HEK293 (cell line): ENCODE measurements at regions not wholly inside any gene's neighbourhood (a gene's known extent, or its start where the extent isn't known, plus 50 kb on each side); places are given as distances from the start of the nearest gene placed in this dataset.

Experiments
- OVOL3 ChIP-seq: fragments of 450-650 bp; formaldehyde crosslinking; IDR thresholded peaks from 2 replicates; pipeline ENCODE4 v1.5.1; 2016; ENCODE audit warnings: missing biosample characterization, missing genetic modification characterization
- ZFP37 ChIP-seq: fragments of 450-650 bp; formaldehyde crosslinking; IDR thresholded peaks from 2 replicates; pipeline ENCODE4 v1.5.1; 2016; ENCODE audit warnings: missing biosample characterization, missing genetic modification characterization
- ZNF121 ChIP-seq: fragments of 450-650 bp; formaldehyde crosslinking; IDR thresholded peaks from 2 replicates; pipeline ENCODE4 v1.5.1; 2016; ENCODE audit warnings: missing biosample characterization, missing genetic modification characterization
- ZNF155 ChIP-seq: fragments of 450-650 bp; formaldehyde crosslinking; IDR thresholded peaks from 2 replicates; pipeline ENCODE4 v1.5.1; 2016; ENCODE audit warnings: missing biosample characterization, missing genetic modification characterization
- ZNF24 ChIP-seq: fragments of 450-650 bp; formaldehyde crosslinking; IDR thresholded peaks from 2 replicates; pipeline ENCODE4 v1.5.1; 2016; ENCODE audit warnings: missing biosample characterization, missing genetic modification characterization
- ZNF274 ChIP-seq, 2 experiments: fragments of 200-500 bp in 1 of 2; fragments of 450-650 bp in 1 of 2; sonication (Bioruptor generic) in 1 of 2; formaldehyde crosslinking in 1 of 2; IDR thresholded peaks; 2 replicates each; pipeline versions ENCODE4 v1.5.1 to v1.6.1; 2014 to 2016; ENCODE audit warnings: borderline replicate concordance in 1 of 2, inconsistent platforms in 1 of 2, low read length in 1 of 2, missing biosample characterization in 1 of 2, missing genetic modification characterization in 1 of 2
- ZNF555 ChIP-seq: fragments of 450-650 bp; formaldehyde crosslinking; conservative IDR thresholded peaks from 2 replicates; pipeline ENCODE4 v1.5.1; 2017; ENCODE audit warnings: missing biosample characterization, mild to moderate bottlenecking, missing genetic modification characterization, inconsistent platforms
- ZNF571 ChIP-seq: fragments of 450-650 bp; formaldehyde crosslinking; IDR thresholded peaks from 2 replicates; pipeline ENCODE4 v1.5.0; 2017; ENCODE audit warnings: missing biosample characterization, missing genetic modification characterization
- ZNF623 ChIP-seq: fragments of 450-650 bp; formaldehyde crosslinking; IDR thresholded peaks from 2 replicates; pipeline ENCODE4 v1.5.1; 2016; ENCODE audit warnings: missing biosample characterization, missing genetic modification characterization
- ZNF660 ChIP-seq: fragments of 450-650 bp; IDR thresholded peaks from 2 replicates; pipeline ENCODE4 v1.5.1; 2018; ENCODE audit warnings: missing biosample characterization, mild to moderate bottlenecking, missing genetic modification characterization
- ZNF768 ChIP-seq: fragments of 450-650 bp; formaldehyde crosslinking; IDR thresholded peaks from 2 replicates; pipeline ENCODE4 v1.5.1; 2018; ENCODE audit warnings: missing biosample characterization, mild to moderate bottlenecking, missing genetic modification characterization
- TF ChIP-seq, protein P1 (sequence below): fragments of 450-650 bp; formaldehyde crosslinking; IDR thresholded peaks from 2 replicates; pipeline ENCODE4 v1.5.1; 2016; ENCODE audit warnings: missing biosample characterization, missing genetic modification characterization
- TF ChIP-seq, protein P2 (sequence below): fragments of 450-650 bp; formaldehyde crosslinking; IDR thresholded peaks from 2 replicates; pipeline ENCODE4 v1.5.1; 2016; ENCODE audit warnings: missing biosample characterization, missing genetic modification characterization

DNA sequence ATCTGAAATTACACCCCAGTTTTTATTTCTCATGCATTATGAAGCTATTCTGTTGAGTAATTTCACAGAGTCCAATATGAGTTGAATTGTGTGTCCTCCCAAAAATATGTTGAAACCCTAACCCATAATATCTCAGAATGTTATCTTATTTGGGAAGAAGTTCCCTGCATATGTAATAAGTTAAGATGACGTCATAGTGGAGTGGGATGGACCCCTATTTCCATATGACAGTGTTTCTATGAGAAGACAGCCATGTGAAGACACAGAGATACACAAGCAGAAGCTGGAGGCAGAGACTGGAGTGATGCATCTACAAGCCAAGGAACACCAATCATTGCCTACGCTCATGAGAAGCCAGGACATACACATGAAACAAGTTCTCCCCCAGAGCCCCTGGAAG is 81.3 kb downstream of the RFPL4B start:
- TF ChIP-seq, protein P1, sequence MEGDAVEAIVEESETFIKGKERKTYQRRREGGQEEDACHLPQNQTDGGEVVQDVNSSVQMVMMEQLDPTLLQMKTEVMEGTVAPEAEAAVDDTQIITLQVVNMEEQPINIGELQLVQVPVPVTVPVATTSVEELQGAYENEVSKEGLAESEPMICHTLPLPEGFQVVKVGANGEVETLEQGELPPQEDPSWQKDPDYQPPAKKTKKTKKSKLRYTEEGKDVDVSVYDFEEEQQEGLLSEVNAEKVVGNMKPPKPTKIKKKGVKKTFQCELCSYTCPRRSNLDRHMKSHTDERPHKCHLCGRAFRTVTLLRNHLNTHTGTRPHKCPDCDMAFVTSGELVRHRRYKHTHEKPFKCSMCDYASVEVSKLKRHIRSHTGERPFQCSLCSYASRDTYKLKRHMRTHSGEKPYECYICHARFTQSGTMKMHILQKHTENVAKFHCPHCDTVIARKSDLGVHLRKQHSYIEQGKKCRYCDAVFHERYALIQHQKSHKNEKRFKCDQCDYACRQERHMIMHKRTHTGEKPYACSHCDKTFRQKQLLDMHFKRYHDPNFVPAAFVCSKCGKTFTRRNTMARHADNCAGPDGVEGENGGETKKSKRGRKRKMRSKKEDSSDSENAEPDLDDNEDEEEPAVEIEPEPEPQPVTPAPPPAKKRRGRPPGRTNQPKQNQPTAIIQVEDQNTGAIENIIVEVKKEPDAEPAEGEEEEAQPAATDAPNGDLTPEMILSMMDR (tag by site-specific recombination) = no peak
- no peak for TF ChIP-seq ZNF555 (tag by site-specific recombination)
- TF ChIP-seq ZFP37 = no peak
- TF ChIP-seq, protein P2, sequence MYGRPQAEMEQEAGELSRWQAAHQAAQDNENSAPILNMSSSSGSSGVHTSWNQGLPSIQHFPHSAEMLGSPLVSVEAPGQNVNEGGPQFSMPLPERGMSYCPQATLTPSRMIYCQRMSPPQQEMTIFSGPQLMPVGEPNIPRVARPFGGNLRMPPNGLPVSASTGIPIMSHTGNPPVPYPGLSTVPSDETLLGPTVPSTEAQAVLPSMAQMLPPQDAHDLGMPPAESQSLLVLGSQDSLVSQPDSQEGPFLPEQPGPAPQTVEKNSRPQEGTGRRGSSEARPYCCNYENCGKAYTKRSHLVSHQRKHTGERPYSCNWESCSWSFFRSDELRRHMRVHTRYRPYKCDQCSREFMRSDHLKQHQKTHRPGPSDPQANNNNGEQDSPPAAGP (tag by site-specific recombination) = no peak
- no peak for TF ChIP-seq ZNF768 (tag by site-specific recombination)
- TF ChIP-seq ZNF660 (tag by site-specific recombination) = no peak
- TF ChIP-seq OVOL3 (tag by site-specific recombination) = no peak
- TF ChIP-seq ZNF274 (IDR thresholded peaks at IDR 0.05; ENCODE audit: low read length) = no peak
- TF ChIP-seq ZNF274 (tag by site-specific recombination; IDR thresholded peaks at IDR 0.05; ENCODE audit: borderline replicate concordance) = no peak
- TF ChIP-seq ZNF121 (tag by site-specific recombination) = no peak
- no peak for TF ChIP-seq ZNF24 (tag by site-specific recombination)
- TF ChIP-seq ZNF155 (tag by site-specific recombination) = no peak
- TF ChIP-seq ZNF623 (tag by site-specific recombination) = no peak
- no peak for TF ChIP-seq ZNF571 (tag by site-specific recombination)
